OCI-LY1 (cell line): ENCODE measurements at regions not wholly inside any gene's neighbourhood (a gene's known extent, or its start where the extent isn't known, plus 50 kb on each side); places are given as distances from the start of the nearest gene placed in this dataset.

ENCODE experiments used
- CTCF ChIP-seq: fragments of 200-600 bp; sonication (generic), shearing (Covaris generic); IDR thresholded peaks from 2 replicates; pipeline ENCODE4 v1.5.1; 2017; ENCODE audit warnings: mild to moderate bottlenecking, antibody characterized with exemption, low read length, moderate library complexity, mixed read lengths
- EZH2 ChIP-seq: fragments of 200-600 bp; sonication (generic), shearing (Covaris generic); IDR thresholded peaks from 2 replicates; pipeline ENCODE4 v1.8.0; 2017; ENCODE audit warnings: borderline replicate concordance, mixed run types, mild to moderate bottlenecking, antibody characterized with exemption, low read length, moderate library complexity, mixed read lengths

GRCh38 chr3:78201091-78201490, 1161.2 kb downstream of the ROBO2 start:
- no peak for TF ChIP-seq CTCF
- TF ChIP-seq EZH2: no peak
